Omental fat pad (tissue), 3 donors: ENCODE measurements at regions not wholly inside any gene's neighbourhood (a gene's known extent, or its start where the extent isn't known, plus 50 kb on each side); places are given as distances from the start of the nearest gene placed in this dataset.

Source experiments
- ATAC-seq: fragments of 150-250 bp; one replicate; pipeline ENCODE4 v1.9.1; 2016; ENCODE audit warnings: mild to moderate bottlenecking, moderate library complexity; ENCODE audit not compliant: low FRiP score
- DNase-seq: peaks from one replicate; pipeline ENCODE4 v3.0.0-alpha.2; 2019; ENCODE audit warnings: low spot score
- CTCF ChIP-seq, 3 donors: fragments of 450-650 bp; IDR thresholded peaks; one replicate each; pipeline ENCODE4 v1.5.1; 2016 to 2017; ENCODE audit warnings: antibody characterized with exemption in 3 of 3, mild to moderate bottlenecking in 3 of 3, moderate library complexity in 2 of 3

- DNase-seq (no peak), ATAC-seq (no peak)
- TF ChIP-seq CTCF (IDR thresholded peaks at IDR 0.05): no peak
These were observed 167.4 kb upstream of the CD180 start for GRCh38 chr5:67363963-67364362.

GRCh38 chr5:67363180-67363709 is 166.6 kb upstream of the CD180 start:
- ATAC-seq (no peak), DNase-seq (no peak)
- no peak for TF ChIP-seq CTCF (IDR thresholded peaks at IDR 0.05)

- ATAC-seq: no peak
- TF ChIP-seq CTCF (IDR thresholded peaks at IDR 0.05): no peak
- DNase-seq: no peak
These were observed 165.5 kb upstream of the CD180 start for GRCh38 chr5:67361932-67362729.

GRCh38 chr5:67360047-67360446 is 163.4 kb upstream of the CD180 start:
- DNase-seq: no peak
- ATAC-seq: no peak
- TF ChIP-seq CTCF (IDR thresholded peaks at IDR 0.05): no peak

GRCh38 chr5:67358186-67358585 is 161.6 kb upstream of the CD180 start:
- TF ChIP-seq CTCF (IDR thresholded peaks at IDR 0.05): no peak
- no peak for ATAC-seq
- no peak for DNase-seq

GRCh38 chr5:67355120-67355713 is 158.6 kb upstream of the CD180 start:
- DNase-seq: no peak
- no peak for ATAC-seq
- no peak for TF ChIP-seq CTCF (IDR thresholded peaks at IDR 0.05)
